HG02642 (cell line): ENCODE measurements at regions not wholly inside any gene's neighbourhood (a gene's known extent, or its start where the extent isn't known, plus 50 kb on each side); places are given as distances from the start of the nearest gene placed in this dataset.
"Not testable (repeated sequence)": the region's sequence is repeated elsewhere in the genome, so short reads cannot be mapped to it uniquely, and the experiment has no call there.

Experiments
- ATAC-seq: cut with Tn5 transposase; IDR thresholded peaks from one replicate; pipeline ENCODE4 v1.9.1; 2021; ENCODE audit warnings: mild to moderate bottlenecking; ENCODE audit not compliant: unreplicated experiment, poor library complexity

- ATAC-seq = no peak
Observed at GRCh38 chr4:101439926-101440325, 92.6 kb upstream of the PPP3CA start.

- ATAC-seq = no peak
Observed at GRCh38 chr4:101421386-101421785, 74.1 kb upstream of the PPP3CA start.

- no peak for ATAC-seq
Observed at GRCh38 chr4:101420661-101421060, 73.3 kb upstream of the PPP3CA start.

GRCh38 chr4:101419336-101420135 lies 72.2 kb upstream of the PPP3CA start:
- ATAC-seq = peak; percentile 88

GRCh38 chr4:101418466-101418865 lies 71.1 kb upstream of the PPP3CA start:
- no peak for ATAC-seq

GRCh38 chr4:101418055-101418454 lies 70.7 kb upstream of the PPP3CA start:
- peak; percentile 69 for ATAC-seq

- ATAC-seq = no peak
Observed at GRCh38 chr4:101417046-101417445, 69.7 kb upstream of the PPP3CA start.

- no peak for ATAC-seq
Observed at GRCh38 chr4:101415962-101416361, 68.6 kb upstream of the PPP3CA start.

GRCh38 chr4:101414496-101414895 lies 67.2 kb upstream of the PPP3CA start:
- no peak for ATAC-seq

GRCh38 chr4:101411926-101412325 lies 64.6 kb upstream of the PPP3CA start:
- ATAC-seq = no peak

- not testable (repeated sequence) for ATAC-seq
Observed at GRCh38 chr4:101411281-101411910, 64.1 kb upstream of the PPP3CA start.

GRCh38 chr4:101400096-101400495 lies 52.8 kb upstream of the PPP3CA start:
- ATAC-seq = no peak

GRCh38 chr4:101398807-101399206 lies 51.5 kb upstream of the PPP3CA start:
- ATAC-seq = no peak
